ENCODE measurements at regions not wholly inside any gene's neighbourhood (a gene's known extent, or its start where the extent isn't known, plus 50 kb on each side); places are given as distances from the start of the nearest gene placed in this dataset.

GRCh38 chr2:81650048-81650971, 1345.8 kb upstream of the LRRTM1 start:
- TF ChIP-seq YY1 (IDR thresholded peaks at IDR 0.05; ENCODE audit: insufficient read depth, insufficient read length), result no peak
- TF ChIP-seq ZNF274 (IDR thresholded peaks at IDR 0.05; ENCODE audit: low read depth, low read length), result no peak

Measured in NT2/D1 (cell line).